ENCODE measurements at regions not wholly inside any gene's neighbourhood (a gene's known extent, or its start where the extent isn't known, plus 50 kb on each side); places are given as distances from the start of the nearest gene placed in this dataset.

GRCh38 chr4:20393486-20394100 lies 141.9 kb downstream of the SLIT2 start:
- TF ChIP-seq EZH2 (IDR thresholded peaks at IDR 0.05; ENCODE audit: low read length, unreplicated experiment) (no peak), CTCF (conservative IDR thresholded peaks at IDR 0.05; ENCODE audit: low read depth, low read length) (no peak), EZH2phosphoT487 (IDR thresholded peaks at IDR 0.05; ENCODE audit: borderline replicate concordance, low read length) (no peak)
